B cell (primary cell): ENCODE measurements at regions not wholly inside any gene's neighbourhood (a gene's known extent, or its start where the extent isn't known, plus 50 kb on each side); places are given as distances from the start of the nearest gene placed in this dataset.

Experiments used
- CTCF ChIP-seq: fragments of 200-600 bp; IDR thresholded peaks from one replicate; pipeline ENCODE4 v1.8.0; 2022; ENCODE audit warnings: antibody characterized with exemption, mild to moderate bottlenecking
- EZH2 ChIP-seq: IDR thresholded peaks from 2 replicates; pipeline ENCODE4 v1.6.1; 2012; ENCODE audit warnings: borderline replicate concordance, low read depth, mild to moderate bottlenecking, moderate library complexity, low read length; ENCODE audit not compliant: insufficient read depth, poor library complexity, severe bottlenecking

- no peak for TF ChIP-seq CTCF
- TF ChIP-seq EZH2, result no peak
Measured at GRCh38 chr4:33218238-33218637, 2498.1 kb downstream of the PCDH7 start.
